IgD-negative memory B cell (primary cell): ENCODE measurements at regions not wholly inside any gene's neighbourhood (a gene's known extent, or its start where the extent isn't known, plus 50 kb on each side); places are given as distances from the start of the nearest gene placed in this dataset.
A peak's percentile ranks its signal among the peaks of the same experiment; 100 is the strongest.

Experiments used
- H3K27ac Mint-ChIP-seq, 3 donors: one replicate each; pipeline ENCODE4 v1.8.0; 2020 to 2022; ENCODE audit warnings: mild to moderate bottlenecking in 3 of 3, mixed read lengths in 3 of 3, moderate library complexity in 1 of 3
- H3K27me3 Mint-ChIP-seq: one replicate; pipeline ENCODE4 v1.8.0; 2021; ENCODE audit warnings: mixed read lengths
- H3K36me3 Mint-ChIP-seq: one replicate; pipeline ENCODE4 v1.8.0; 2020; ENCODE audit warnings: mild to moderate bottlenecking, mixed read lengths
- H3K4me1 Mint-ChIP-seq, 3 donors: one replicate each; pipeline ENCODE4 v1.8.0; 2020 to 2022; ENCODE audit warnings: mixed read lengths in 3 of 3, mild to moderate bottlenecking in 1 of 3
- H3K4me3 Mint-ChIP-seq, 4 donors: one replicate each; pipeline ENCODE4 v1.8.0; 2020 to 2022; ENCODE audit warnings: mild to moderate bottlenecking in 4 of 4, mixed read lengths in 4 of 4, moderate library complexity in 3 of 4
- H3K9me3 Mint-ChIP-seq, 3 donors: one replicate each; pipeline ENCODE4 v1.8.0; 2020 to 2021; ENCODE audit warnings: mixed read lengths in 3 of 3, mild to moderate bottlenecking in 1 of 3

DNA sequence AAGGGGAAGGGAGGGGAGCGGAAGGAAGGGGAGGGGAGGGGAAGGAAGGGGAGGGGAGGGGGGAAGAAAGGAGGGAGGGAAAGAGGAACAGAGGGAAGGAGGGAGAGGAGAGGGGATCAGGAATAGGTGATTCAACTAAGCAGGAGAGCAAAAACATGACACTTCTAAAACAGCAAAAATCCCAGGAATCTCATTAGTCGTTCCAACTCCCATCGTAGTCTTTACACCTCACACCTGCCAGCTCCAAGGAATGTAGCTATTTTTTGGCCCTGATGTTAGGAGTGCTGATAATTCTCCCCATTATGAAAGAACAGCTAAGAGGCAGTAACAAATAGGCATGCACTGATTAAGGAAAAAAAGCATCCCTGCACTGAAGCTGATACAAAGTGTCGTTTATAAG is 709.9 kb upstream of the PKDCC start:
- Mint-ChIP-seq H3K4me3 (no peak overlapping the region), H3K36me3 (no peaks in the 10 kb centered on the region), H3K4me1 (no peaks in the 10 kb centered on the region), H3K27ac (no peak overlapping the region), H3K27me3 (no peaks in the 10 kb centered on the region), H3K9me3 (peaks cover under 1 to 5% (median 2%) of the 10 kb centered on the region in 3 donors)

DNA sequence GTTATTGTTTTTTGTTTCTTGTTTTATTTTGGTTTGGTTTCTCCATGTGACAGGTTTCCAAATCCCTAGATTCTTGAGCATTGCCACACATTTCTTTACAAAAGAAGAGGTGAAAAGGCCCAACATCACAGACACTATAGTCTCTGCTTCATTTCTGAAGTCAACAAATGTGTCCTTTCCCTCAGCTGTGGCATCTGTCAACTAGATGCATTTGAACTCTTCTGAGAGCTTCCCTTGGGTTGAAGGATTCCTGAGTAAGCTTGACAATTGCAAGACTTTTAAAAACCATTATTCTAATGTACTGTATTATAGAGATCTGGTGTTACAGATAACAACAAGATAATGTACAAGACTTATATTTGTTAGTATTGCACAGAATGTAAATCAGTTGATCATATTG is 703.3 kb upstream of the PKDCC start:
- H3K27me3 Mint-ChIP-seq: no peaks in the 10 kb centered on the region
- H3K36me3 Mint-ChIP-seq: no peaks in the 10 kb centered on the region
- peaks cover 0 to 2% (median 0%) of the 10 kb centered on the region in 3 donors for H3K9me3 Mint-ChIP-seq
- H3K4me3 Mint-ChIP-seq: no peak overlapping the region
- no peak overlapping the region for H3K27ac Mint-ChIP-seq
- H3K4me1 Mint-ChIP-seq: no peaks in the 10 kb centered on the region

DNA sequence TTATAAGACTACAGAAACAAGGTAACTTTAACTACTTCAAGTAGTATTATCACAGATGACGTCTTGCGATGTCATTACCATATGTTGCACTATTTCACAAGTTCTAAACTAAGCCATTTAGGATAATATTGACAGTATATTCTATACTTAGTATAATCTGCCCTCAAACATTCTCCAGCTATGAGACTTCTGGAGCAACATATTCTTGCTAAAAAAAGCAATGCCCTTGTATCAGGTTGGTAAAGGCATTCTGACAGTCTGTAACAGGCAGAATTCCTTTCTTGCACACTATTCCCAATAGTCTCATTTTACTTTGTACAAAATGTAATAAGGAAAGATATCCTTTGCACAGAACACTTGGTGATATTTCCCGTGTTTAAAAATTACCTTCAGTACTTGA is 694.8 kb upstream of the PKDCC start:
- H3K4me3 Mint-ChIP-seq: no peak overlapping the region
- H3K4me1 Mint-ChIP-seq: no peaks in the 10 kb centered on the region

DNA sequence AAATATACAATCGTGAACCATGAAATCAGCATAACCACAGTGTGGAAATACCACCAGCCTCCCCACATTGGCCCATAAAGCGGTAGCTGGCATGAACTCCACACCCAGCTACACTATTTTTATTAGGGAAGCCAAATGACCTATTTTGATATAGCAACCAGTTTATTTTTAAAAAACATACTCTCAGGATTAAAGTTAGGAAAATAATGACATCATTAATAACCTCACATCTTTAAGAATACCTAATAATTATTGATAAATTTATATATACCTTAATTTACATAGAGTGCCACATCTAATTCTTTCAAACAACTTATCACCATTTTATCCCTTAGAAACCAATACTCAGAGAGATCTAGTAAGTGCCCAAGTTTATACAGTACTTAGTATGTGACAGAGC is 692.0 kb upstream of the PKDCC start:
- Mint-ChIP-seq H3K36me3 (no peaks in the 10 kb centered on the region), H3K4me1 (no peaks in the 10 kb centered on the region), H3K27ac (no peak overlapping the region), H3K4me3 (no peak overlapping the region), H3K9me3 (peaks cover 0 to 3% (median 0%) of the 10 kb centered on the region in 3 donors), H3K27me3 (no peaks in the 10 kb centered on the region)

More for the DNA sequence above, 694.8 kb upstream of the PKDCC start:
- no peaks in the 10 kb centered on the region for H3K27me3 Mint-ChIP-seq
- H3K27ac Mint-ChIP-seq: no peak overlapping the region
- H3K36me3 Mint-ChIP-seq: no peaks in the 10 kb centered on the region
- H3K9me3 Mint-ChIP-seq: peaks cover 0 to 3% (median 0%) of the 10 kb centered on the region in 3 donors

DNA sequence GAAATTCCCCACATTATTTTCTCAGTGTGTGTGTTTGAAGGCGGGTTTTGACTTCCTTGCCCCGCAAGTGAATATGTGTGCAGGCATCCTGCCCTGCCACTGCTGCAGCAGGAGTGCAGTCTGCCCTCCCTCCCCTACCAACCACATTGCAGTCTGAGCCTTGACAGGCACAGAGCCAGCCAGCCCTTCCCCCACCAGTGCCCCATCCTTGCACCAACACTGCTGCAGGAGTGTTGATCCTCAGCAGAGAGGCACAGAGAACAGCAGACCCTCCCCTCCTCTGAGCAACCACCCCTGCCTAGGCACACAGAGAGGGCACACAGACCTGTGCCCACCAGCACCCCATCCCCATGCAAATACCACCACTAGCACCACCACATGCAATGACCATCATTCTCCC is 683.0 kb upstream of the PKDCC start:
- Mint-ChIP-seq H3K9me3 (peaks cover 0 to 17% (median 4%) of the 10 kb centered on the region in 3 donors), H3K27ac (peak overlapping the region in 1 of 3 donors; percentile 31), H3K36me3 (peaks cover 5% of the 10 kb centered on the region), H3K4me3 (no peak overlapping the region), H3K4me1 (no peaks in the 10 kb centered on the region), H3K27me3 (no peaks in the 10 kb centered on the region)

DNA sequence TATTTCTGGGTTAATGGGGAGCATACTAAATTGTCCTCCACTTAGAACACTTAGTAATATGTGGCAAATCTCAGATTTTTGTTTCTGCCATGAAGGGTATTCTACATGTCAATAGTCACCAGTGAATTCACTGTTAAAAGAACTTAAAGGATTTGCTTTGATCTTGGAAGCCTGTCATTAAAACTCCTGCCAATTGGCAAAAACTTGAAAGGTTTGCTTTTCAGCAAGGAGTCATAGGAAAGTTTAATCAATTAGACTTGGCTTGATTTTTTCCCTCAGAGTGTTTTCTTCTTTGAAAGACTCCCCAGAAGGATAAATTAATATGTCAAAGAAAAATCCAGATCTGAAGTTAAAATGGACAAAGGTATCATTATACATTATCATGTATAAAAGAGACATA is 671.9 kb upstream of the PKDCC start:
- Mint-ChIP-seq H3K27ac (no peak overlapping the region), H3K4me3 (no peak overlapping the region)

DNA sequence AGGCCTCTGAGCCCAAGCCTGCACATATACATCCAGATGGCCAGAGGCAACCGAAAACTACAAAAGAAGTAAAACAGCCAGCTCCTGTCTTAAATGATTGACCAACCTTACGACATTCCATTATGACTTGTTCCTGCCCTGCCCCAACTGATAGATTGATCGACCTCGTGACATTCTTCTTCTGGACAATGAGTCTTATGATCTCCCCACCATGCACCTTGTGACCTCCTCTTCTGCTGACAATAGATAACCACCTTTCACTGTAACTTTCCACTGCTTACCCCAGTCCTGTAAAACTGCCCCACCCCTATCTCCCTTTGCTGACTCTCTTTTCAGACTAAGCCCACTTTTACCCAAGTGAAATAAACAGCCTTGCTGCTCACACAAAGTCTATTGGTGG is 670.0 kb upstream of the PKDCC start:
- Mint-ChIP-seq H3K9me3 (no peaks in the 10 kb centered on the region), H3K27me3 (no peaks in the 10 kb centered on the region), H3K4me1 (no peaks in the 10 kb centered on the region), H3K27ac (no peak overlapping the region), H3K4me3 (no peak overlapping the region), H3K36me3 (no peaks in the 10 kb centered on the region)

More for the DNA sequence above, 671.9 kb upstream of the PKDCC start:
- Mint-ChIP-seq H3K27me3 (no peaks in the 10 kb centered on the region), H3K4me1 (no peaks in the 10 kb centered on the region), H3K36me3 (no peaks in the 10 kb centered on the region), H3K9me3 (peaks cover 4 to 6% (median 4%) of the 10 kb centered on the region in 3 donors)

DNA sequence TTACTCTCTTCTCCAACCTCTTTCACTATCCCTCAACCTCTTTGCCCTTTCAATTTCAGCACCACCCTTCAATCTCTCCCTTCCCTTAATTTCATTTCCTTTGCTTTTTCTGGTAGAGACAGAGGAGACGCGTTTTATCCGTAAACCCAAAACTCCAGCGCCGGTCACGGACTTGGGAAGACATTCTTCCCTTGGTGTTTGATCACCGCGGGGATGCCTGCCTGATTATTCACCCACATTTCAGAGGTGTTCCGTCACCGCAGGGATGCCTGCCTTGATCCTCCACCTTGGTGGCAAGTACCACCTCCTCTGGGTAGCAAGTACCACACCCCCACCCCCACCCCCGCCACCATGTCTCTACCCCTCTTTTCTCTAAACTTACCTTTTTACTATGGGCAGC is 669.4 kb upstream of the PKDCC start:
- Mint-ChIP-seq H3K27me3 (no peaks in the 10 kb centered on the region), H3K9me3 (no peaks in the 10 kb centered on the region), H3K4me1 (no peaks in the 10 kb centered on the region), H3K36me3 (no peaks in the 10 kb centered on the region), H3K27ac (no peak overlapping the region), H3K4me3 (no peak overlapping the region)

DNA sequence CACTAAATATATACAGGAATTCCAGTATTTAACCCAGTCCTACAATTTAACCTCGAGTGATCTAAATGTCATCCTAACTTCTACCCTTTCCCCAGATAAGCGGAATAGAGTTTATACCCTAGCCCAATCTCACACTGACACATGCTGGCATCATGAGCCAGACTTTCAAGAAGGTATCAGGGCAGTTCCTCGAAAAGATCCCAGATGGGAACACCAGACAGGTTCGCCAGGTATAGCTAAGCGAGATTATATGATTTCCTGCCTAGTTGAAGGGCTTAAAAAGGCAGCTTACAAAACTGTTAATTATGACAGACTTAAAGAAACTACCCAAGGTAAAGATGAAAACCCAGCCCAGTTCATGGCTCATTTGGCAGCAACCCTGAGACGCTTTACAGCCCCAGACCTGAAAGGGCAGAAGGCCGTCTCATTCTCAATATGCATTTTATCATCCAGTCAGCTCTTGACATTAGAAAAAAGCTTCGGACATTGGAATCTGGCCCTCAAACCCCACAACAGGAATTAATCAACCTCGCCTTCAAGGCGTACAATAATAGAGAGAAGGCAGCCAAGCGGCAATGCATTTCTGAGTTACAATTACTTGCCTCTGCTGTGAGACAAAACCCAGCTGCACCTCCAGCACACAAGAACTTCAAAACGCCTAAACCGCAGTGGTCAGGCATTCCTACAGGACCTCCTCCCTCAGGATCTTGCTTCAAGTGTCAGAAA is 668.2 kb upstream of the PKDCC start:
- Mint-ChIP-seq H3K4me1 (no peaks in the 10 kb centered on the region), H3K27me3 (no peaks in the 10 kb centered on the region), H3K4me3 (no peak overlapping the region), H3K9me3 (no peaks in the 10 kb centered on the region), H3K27ac (no peak overlapping the region), H3K36me3 (no peaks in the 10 kb centered on the region)

DNA sequence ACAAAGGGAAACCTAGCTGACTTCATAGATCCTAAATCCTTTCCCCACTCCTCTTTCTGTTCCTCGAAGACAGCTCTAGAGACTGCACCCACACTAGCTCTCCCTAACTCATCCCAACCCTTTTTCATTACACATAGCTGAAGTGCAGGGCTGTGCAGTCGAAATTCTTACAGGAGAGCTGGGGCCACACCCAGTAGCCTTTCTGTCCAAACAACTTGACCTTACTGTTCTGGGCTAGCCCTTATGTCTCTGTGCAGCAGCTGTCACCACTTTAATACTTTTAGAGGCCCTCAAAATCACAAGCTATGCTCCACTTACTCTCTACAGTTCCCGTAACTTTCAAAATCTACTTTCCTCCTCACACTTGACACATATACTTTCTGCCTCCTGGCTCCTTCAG is 666.1 kb upstream of the PKDCC start:
- Mint-ChIP-seq H3K9me3 (no peaks in the 10 kb centered on the region), H3K36me3 (no peaks in the 10 kb centered on the region), H3K4me1 (no peaks in the 10 kb centered on the region), H3K27me3 (no peaks in the 10 kb centered on the region), H3K27ac (no peak overlapping the region), H3K4me3 (no peak overlapping the region)

DNA sequence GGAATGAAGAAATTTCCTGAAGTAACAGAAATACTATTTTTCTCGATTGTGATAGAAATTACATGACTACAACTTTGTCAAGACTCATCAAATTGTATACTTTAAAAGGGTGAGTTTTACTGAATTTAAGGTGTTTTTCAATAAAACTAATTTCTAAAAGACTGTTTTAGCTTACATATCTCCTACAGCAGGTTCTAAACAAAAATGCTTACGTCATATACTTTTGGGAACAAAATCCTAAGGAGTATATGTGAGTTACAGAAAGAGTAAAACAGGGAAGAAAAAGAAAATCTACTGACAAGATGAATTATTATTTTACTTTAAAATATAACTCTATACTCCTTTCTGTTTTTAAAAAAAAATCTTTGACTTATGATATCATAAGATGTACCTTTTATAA is 660.3 kb upstream of the PKDCC start:
- Mint-ChIP-seq H3K9me3 (peaks cover 2 to 3% (median 3%) of the 10 kb centered on the region in 3 donors), H3K4me1 (no peaks in the 10 kb centered on the region), H3K4me3 (no peak overlapping the region), H3K36me3 (peaks cover 4% of the 10 kb centered on the region), H3K27me3 (no peaks in the 10 kb centered on the region), H3K27ac (no peak overlapping the region)

DNA sequence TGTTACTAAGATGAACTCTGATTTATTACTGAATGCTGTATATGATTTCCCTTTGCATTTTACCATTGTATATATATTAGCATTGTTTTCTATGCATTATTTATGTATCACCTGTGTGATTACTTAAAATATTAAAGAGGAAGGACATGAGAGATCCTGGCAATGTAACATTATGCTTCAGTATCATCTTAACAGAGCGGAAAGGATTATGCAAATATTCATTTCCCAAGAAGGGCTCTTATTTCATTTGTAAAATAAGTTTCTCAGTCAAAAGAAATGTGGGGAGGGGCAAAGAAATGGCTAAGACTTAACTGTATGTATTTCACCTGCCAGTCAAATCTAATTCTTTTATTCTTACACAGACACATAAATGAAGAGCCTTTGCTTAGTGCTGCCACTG is 654.2 kb upstream of the PKDCC start:
- Mint-ChIP-seq H3K4me1 (no peaks in the 10 kb centered on the region), H3K9me3 (peaks cover 2 to 17% (median 7%) of the 10 kb centered on the region in 3 donors), H3K27me3 (no peaks in the 10 kb centered on the region), H3K36me3 (peaks cover 4% of the 10 kb centered on the region), H3K27ac (no peak overlapping the region), H3K4me3 (no peak overlapping the region)

DNA sequence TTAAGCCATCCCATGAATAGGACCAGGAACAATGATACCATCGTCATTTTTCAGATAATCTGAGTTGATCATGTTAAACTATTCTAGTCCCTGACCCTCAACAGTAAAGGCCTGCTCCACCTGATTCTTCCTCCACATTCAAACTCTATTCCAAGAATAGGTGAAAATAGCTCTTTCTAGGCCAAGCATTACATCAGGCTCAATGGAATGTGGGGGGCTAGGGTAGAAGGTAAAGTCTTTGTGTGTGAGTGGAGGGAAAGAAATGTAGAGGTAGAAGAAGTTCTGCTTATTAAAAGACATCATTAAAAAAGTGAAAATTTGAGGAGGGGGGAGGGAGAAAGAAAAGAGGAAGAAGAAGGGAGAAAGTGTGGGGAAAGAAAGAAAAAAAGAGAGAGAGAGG is 653.3 kb upstream of the PKDCC start:
- H3K4me3 Mint-ChIP-seq: no peak overlapping the region
- no peak overlapping the region for H3K27ac Mint-ChIP-seq
- H3K36me3 Mint-ChIP-seq: peaks cover 4% of the 10 kb centered on the region
- no peaks in the 10 kb centered on the region for H3K4me1 Mint-ChIP-seq
- H3K27me3 Mint-ChIP-seq: no peaks in the 10 kb centered on the region
- H3K9me3 Mint-ChIP-seq: peaks cover 2 to 17% (median 5%) of the 10 kb centered on the region in 3 donors

DNA sequence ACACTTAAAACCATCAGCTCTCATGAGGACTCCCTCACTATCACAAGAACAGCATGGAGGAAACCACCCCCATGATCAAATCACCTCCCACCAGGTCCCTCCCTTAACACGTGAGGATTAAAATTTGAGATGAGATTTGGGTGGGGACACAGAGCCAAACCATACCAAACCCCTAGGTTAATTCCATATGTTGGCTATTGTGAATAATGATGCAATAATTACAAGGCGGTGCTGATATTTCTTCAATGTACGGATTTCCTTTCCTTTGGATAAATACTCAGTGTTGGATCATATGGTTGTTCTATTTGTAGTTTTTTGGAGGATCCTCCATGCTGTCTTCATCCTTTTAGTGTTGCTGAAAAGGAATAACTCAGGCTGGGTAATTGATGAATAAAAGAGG is 652.1 kb upstream of the PKDCC start:
- Mint-ChIP-seq H3K9me3 (peaks cover 2 to 17% (median 5%) of the 10 kb centered on the region in 3 donors), H3K27me3 (no peaks in the 10 kb centered on the region), H3K4me1 (no peaks in the 10 kb centered on the region), H3K4me3 (no peak overlapping the region), H3K36me3 (peaks cover 4% of the 10 kb centered on the region), H3K27ac (no peak overlapping the region)

DNA sequence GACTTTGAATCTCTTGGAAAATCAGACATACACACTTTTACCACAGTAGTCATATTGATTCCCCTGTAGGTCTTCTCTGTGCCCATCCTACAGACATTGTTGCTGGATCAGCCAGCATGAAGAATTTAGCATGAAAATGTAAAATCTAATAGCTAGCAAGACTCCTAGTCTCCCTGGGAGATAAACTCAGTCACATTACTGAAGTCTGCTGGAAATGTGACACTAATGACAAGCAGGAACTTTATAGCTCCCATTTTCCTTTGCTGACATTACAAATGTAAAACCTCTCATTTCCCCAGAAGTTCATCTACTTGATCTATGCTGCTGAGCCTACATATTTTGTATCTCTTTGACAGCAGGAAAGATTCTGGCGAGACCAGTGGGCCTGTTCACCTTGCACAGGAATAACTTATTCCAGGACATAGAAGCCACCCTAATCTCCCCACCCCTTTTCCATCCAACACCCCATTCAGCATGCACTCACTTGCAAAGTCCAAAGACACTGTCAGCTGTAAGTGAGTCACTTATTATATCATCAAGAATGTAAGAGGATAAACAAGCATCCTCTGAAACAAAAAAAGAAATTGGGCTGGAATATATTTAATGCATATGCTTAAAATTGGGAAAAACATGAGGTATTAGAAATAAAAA is 648.3 kb upstream of the PKDCC start:
- Mint-ChIP-seq H3K4me3 (no peak overlapping the region), H3K36me3 (no peaks in the 10 kb centered on the region), H3K9me3 (peaks cover 2 to 17% (median 2%) of the 10 kb centered on the region in 3 donors), H3K27me3 (no peaks in the 10 kb centered on the region), H3K27ac (no peak overlapping the region), H3K4me1 (no peaks in the 10 kb centered on the region)

DNA sequence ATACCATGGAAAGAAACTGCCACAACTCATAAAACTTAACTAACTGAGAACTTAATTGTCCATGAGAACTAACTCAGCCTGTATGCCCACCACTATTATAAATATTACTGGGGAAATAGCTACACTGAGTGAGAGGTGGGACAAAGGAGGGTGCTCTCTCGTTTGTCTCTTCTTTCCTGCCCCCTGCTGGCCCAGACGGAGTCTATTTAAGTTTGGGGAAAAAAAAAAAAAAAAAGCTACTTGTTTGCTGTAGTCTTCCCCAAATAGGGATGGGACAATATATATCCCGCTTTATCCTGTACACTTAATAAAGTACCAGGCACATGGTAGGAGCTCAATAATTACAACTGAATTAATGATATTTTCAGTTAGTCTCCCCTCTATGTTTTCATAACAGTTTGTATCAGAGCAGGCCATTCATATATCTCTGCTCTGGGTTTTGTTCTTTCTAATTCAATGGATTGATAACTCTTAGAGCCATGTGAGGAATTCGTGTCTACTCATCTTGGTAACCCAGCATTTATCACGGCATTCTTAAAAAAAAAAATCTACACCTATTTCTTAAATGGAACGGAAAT is 647.6 kb upstream of the PKDCC start:
- H3K4me3 Mint-ChIP-seq: no peak overlapping the region

More for the DNA sequence above, 647.6 kb upstream of the PKDCC start:
- H3K4me1 Mint-ChIP-seq: no peaks in the 10 kb centered on the region
- peaks cover 0 to 17% (median 2%) of the 10 kb centered on the region in 3 donors for H3K9me3 Mint-ChIP-seq
- no peaks in the 10 kb centered on the region for H3K36me3 Mint-ChIP-seq
- no peaks in the 10 kb centered on the region for H3K27me3 Mint-ChIP-seq
- no peak overlapping the region for H3K27ac Mint-ChIP-seq
